SK-N-SH (cell line): ENCODE measurements at regions not wholly inside any gene's neighbourhood (a gene's known extent, or its start where the extent isn't known, plus 50 kb on each side); places are given as distances from the start of the nearest gene placed in this dataset.

ENCODE experiments used
- CTCF ChIA-PET: fragments of 300-600, 350-600 bp; formaldehyde crosslinking; extraction: SDS; loops from one replicate; lab custom pipeline; 2021; lab: Yijun Ruan, JAX
- POLR2A ChIA-PET: fragments of 350-600 bp; sonication (Branson Sonifier 250); formaldehyde crosslinking; extraction: SDS; loops from one replicate; lab custom pipeline; 2020; ENCODE audit warnings: antibody characterized with exemption, inconsistent platforms; lab: Yijun Ruan, JAX
- DNase-seq: peaks from one replicate; pipeline ENCODE4 v3.0.0; 2012
- H2AFZ ChIP-seq: fragments of 200-600 bp; sonication (generic); 2 replicates; pipeline ENCODE4 v1.8.1; 2016; ENCODE audit warnings: antibody characterized with exemption, mild to moderate bottlenecking, low read depth
- H3F3A ChIP-seq: fragments of 200-600 bp; sonication (generic); replicated peaks from 2 replicates; pipeline ENCODE3; 2016; ENCODE audit warnings: antibody characterized with exemption, mild to moderate bottlenecking; ENCODE audit not compliant: insufficient read depth
- H3K27ac ChIP-seq, 2 experiments: fragments of 200-500 bp in 1 of 2; fragments of 200-600 bp in 1 of 2; sonication (Bioruptor generic) in 1 of 2; sonication (generic), shearing (Covaris generic) in 1 of 2; 2 replicates each; pipeline versions ENCODE4 v1.5.1 to v1.6.1; 2014 to 2016; ENCODE audit warnings: low read depth in 2 of 2, inconsistent platforms in 1 of 2, low read length in 1 of 2, mild to moderate bottlenecking in 1 of 2, mixed read lengths in 1 of 2
- H3K27me3 ChIP-seq: fragments of 200-600 bp; sonication (generic), shearing (Covaris generic); 2 replicates; pipeline ENCODE4 v1.6.1; 2016; ENCODE audit warnings: mixed run types; ENCODE audit not compliant: insufficient read depth
- H3K36me3 ChIP-seq, 2 experiments: fragments of 200-500 bp in 1 of 2; fragments of 200-600 bp in 1 of 2; sonication (Bioruptor generic) in 1 of 2; sonication (generic) in 1 of 2; replicated peaks in 1 of 2; 2 replicates each; pipeline versions ENCODE3 to v1.5.1; 2014 to 2016; ENCODE audit warnings: low read length in 1 of 2, mild to moderate bottlenecking in 1 of 2; ENCODE audit not compliant: insufficient read depth in 2 of 2, control insufficient read depth in 1 of 2
- H3K4me1 ChIP-seq, 2 experiments: fragments of 200-500 bp in 1 of 2; fragments of 200-600 bp in 1 of 2; sonication (Bioruptor generic) in 1 of 2; sonication (generic), shearing (Covaris generic) in 1 of 2; 2 replicates each; pipeline versions ENCODE4 v1.5.1 to v1.6.1; 2014 to 2016; ENCODE audit warnings: low read depth in 1 of 2, low read length in 1 of 2, mixed run types in 1 of 2; ENCODE audit not compliant: insufficient read depth in 2 of 2, control insufficient read depth in 1 of 2
- H3K4me2 ChIP-seq: fragments of 200-600 bp; sonication (generic), shearing (Covaris generic); 2 replicates; pipeline ENCODE4 v1.6.1; 2017; ENCODE audit warnings: mixed run types
- H3K4me3 ChIP-seq, 2 experiments: fragments of 200-500 bp in 1 of 2; fragments of 200-600 bp in 1 of 2; sonication (Bioruptor generic) in 1 of 2; sonication (generic), shearing (Covaris generic) in 1 of 2; 2 replicates each; pipeline versions ENCODE4 v1.5.1 to v1.8.1; 2014 to 2016; ENCODE audit warnings: low read depth in 2 of 2, inconsistent platforms in 1 of 2, low read length in 1 of 2, mild to moderate bottlenecking in 1 of 2, mixed read lengths in 1 of 2, moderate library complexity in 1 of 2
- H3K79me2 ChIP-seq: fragments of 200-600 bp; sonication (generic); 2 replicates; pipeline ENCODE4 v1.8.1; 2017; ENCODE audit warnings: mild to moderate bottlenecking; ENCODE audit not compliant: insufficient read depth
- H3K9ac ChIP-seq: fragments of 200-600 bp; sonication (generic); 2 replicates; pipeline ENCODE4 v1.6.1; 2017; ENCODE audit warnings: mixed run types
- H3K9me2 ChIP-seq: fragments of 200-600 bp; sonication (generic); 2 replicates; pipeline ENCODE4 v1.6.1; 2017; ENCODE audit warnings: mixed run types
- H3K9me3 ChIP-seq: fragments of 200-600 bp; sonication (generic); 2 replicates; pipeline ENCODE4 v1.6.1; 2017; ENCODE audit warnings: mixed run types, mild to moderate bottlenecking, moderate library complexity
- H4K20me1 ChIP-seq: fragments of 200-600 bp; sonication (generic); 2 replicates; pipeline ENCODE4 v1.6.1; 2017; ENCODE audit warnings: mild to moderate bottlenecking, mixed run types; ENCODE audit not compliant: insufficient read depth
- CHD2 ChIP-seq: fragments of 150-350 bp; IDR thresholded peaks from 2 replicates; pipeline ENCODE4 v1.6.1; 2018; ENCODE audit warnings: low read length; ENCODE audit not compliant: partially characterized antibody
- FOXJ3 ChIP-seq: sonication (generic); formaldehyde crosslinking; IDR thresholded peaks from 2 replicates; pipeline ENCODE4 v1.5.1; 2020; ENCODE audit warnings: mild to moderate bottlenecking, missing genetic modification reagents
- GABPA ChIP-seq: IDR thresholded peaks from 2 replicates; pipeline ENCODE4 v1.4.0; 2012; ENCODE audit warnings: low read depth, mild to moderate bottlenecking
- MAX ChIP-seq: IDR thresholded peaks from 2 replicates; pipeline ENCODE4 v1.4.0; 2012; ENCODE audit warnings: low read depth
- MEF2A ChIP-seq: IDR thresholded peaks from 2 replicates; pipeline ENCODE4 v1.4.0; 2012; ENCODE audit warnings: low read depth, borderline replicate concordance
- MXI1 ChIP-seq: IDR thresholded peaks from 2 replicates; pipeline ENCODE4 v1.6.1; 2012; ENCODE audit warnings: mild to moderate bottlenecking, low read depth, low read length, improper control_type of control experiment
- NFIC ChIP-seq: IDR thresholded peaks from 2 replicates; pipeline ENCODE4 v1.4.0; 2012; ENCODE audit warnings: borderline replicate concordance
- NRF1 ChIP-seq: IDR thresholded peaks from 2 replicates; pipeline ENCODE4 v1.6.1; 2012; ENCODE audit warnings: low read depth, mild to moderate bottlenecking, low read length
- POLR2AphosphoS5 ChIP-seq: IDR thresholded peaks from 2 replicates; pipeline ENCODE4 v1.6.1; 2012; ENCODE audit warnings: low read depth, low read length
- RCOR1 ChIP-seq: fragments of 150-350 bp; IDR thresholded peaks from 2 replicates; pipeline ENCODE4 v1.6.1; 2017; ENCODE audit warnings: antibody characterized with exemption, low read length
- REST ChIP-seq: IDR thresholded peaks from 2 replicates; pipeline ENCODE4 v1.6.1; 2012; ENCODE audit warnings: mild to moderate bottlenecking, low read depth, low read length, moderate library complexity
- RFX5 ChIP-seq: IDR thresholded peaks from 2 replicates; pipeline ENCODE4 v1.6.1; 2012; ENCODE audit warnings: mild to moderate bottlenecking, improper control_type of control experiment, low read length
- RXRA ChIP-seq: IDR thresholded peaks from 2 replicates; pipeline ENCODE4 v1.4.0; 2012; ENCODE audit warnings: low read depth, mild to moderate bottlenecking, borderline replicate concordance
- SIN3A ChIP-seq: IDR thresholded peaks from 2 replicates; pipeline ENCODE4 v1.6.1; 2012; ENCODE audit warnings: low read depth, mild to moderate bottlenecking, low read length, moderate library complexity, borderline replicate concordance
- SMC3 ChIP-seq: IDR thresholded peaks from 2 replicates; pipeline ENCODE4 v1.6.1; 2012; ENCODE audit warnings: low read depth, low read length, improper control_type of control experiment
- TCF12 ChIP-seq: IDR thresholded peaks from 2 replicates; pipeline ENCODE4 v1.4.0; 2012
- TEAD4 ChIP-seq: IDR thresholded peaks from 2 replicates; pipeline ENCODE4 v1.4.0; 2012; ENCODE audit warnings: mild to moderate bottlenecking, borderline replicate concordance; ENCODE audit not compliant: insufficient read depth
- YY1 ChIP-seq: IDR thresholded peaks from 2 replicates; pipeline ENCODE4 v1.4.0; 2012; ENCODE audit warnings: low read depth, mild to moderate bottlenecking
- ZBTB33 ChIP-seq: IDR thresholded peaks from 2 replicates; pipeline ENCODE4 v1.4.0; 2012; ENCODE audit warnings: low read depth, borderline replicate concordance
- WGBS: methylation state at CpG from one replicate; pipeline ENCODE4 v1.1.6; 2017; ENCODE audit warnings: low lambda C conversion rate; 5-methylcytosine and 5-hydroxymethylcytosine counted together

- Histone ChIP-seq H4K20me1 (no peaks in the 10 kb centered on the region), H3K4me3 (no peak overlapping the region), H3F3A (no peaks in the 10 kb centered on the region), H3K9me2 (0 out of 2 replicates have a peak, but pooled peaks cover under 1% of the 10 kb centered on the region), H3K9me3 (0 out of 2 replicates have a peak, but pooled peaks cover 12% of the 10 kb centered on the region), H3K36me3 (no peaks in the 10 kb centered on the region), H3K27me3 (no peaks in the 10 kb centered on the region), H3K79me2 (no peaks in the 10 kb centered on the region), H2AFZ (no peak overlapping the region), H3K9ac (no peak overlapping the region), H3K4me1 (peaks cover 0 to 3% of the 10 kb centered on the region in 2 experiments; a peak in 2 of 4 replicates), H3K4me2 (no peak overlapping the region), H3K27ac (no peak overlapping the region)
- no peak for TF ChIP-seq ZBTB33
- TF ChIP-seq RCOR1, result no peak
- TF ChIP-seq RFX5, result no peak
- no peak for TF ChIP-seq YY1
- no peak for TF ChIP-seq MEF2A
- no peak for TF ChIP-seq SIN3A
- TF ChIP-seq RXRA, result no peak
- TF ChIP-seq NRF1, result no peak
- no peak for TF ChIP-seq REST
- TF ChIP-seq NFIC, result no peak
- TF ChIP-seq POLR2AphosphoS5, result no peak
- no peak for TF ChIP-seq TCF12
- TF ChIP-seq MXI1, result no peak
- TF ChIP-seq SMC3, result no peak
- no peak for TF ChIP-seq MAX
- TF ChIP-seq FOXJ3 (CRISPR knock-in tag), result no peak
- no peak for TF ChIP-seq CHD2
- TF ChIP-seq TEAD4, result no peak
- TF ChIP-seq GABPA, result no peak
- DNase-seq, result no peak
- POLR2A ChIA-PET, result no interaction called here
- CTCF ChIA-PET, result interaction anchor here (0.9 to 1.7 kb wide), 5 partner anchors 10 to 792 kb away, joined by 3 to 6 read pairs (median 3); no protein-coding TSS in a partner anchor
- 14% methylated on average over 4 of the region's 4 CpGs for WGBS
These were observed 105.7 kb upstream of the GPR141 start for GRCh38 chr7:37577901-37578300.
